Glutamatergic neuron (in vitro differentiated cells): ENCODE measurements at regions not wholly inside any gene's neighbourhood (a gene's known extent, or its start where the extent isn't known, plus 50 kb on each side); places are given as distances from the start of the nearest gene placed in this dataset.
"Not testable (repeated sequence)": the region's sequence is repeated elsewhere in the genome, so short reads cannot be mapped to it uniquely, and the experiment has no call there.

Experiments
- DNase-seq: peaks from one replicate; pipeline ENCODE4 v3.0.0; 2022
- H3K27ac Mint-ChIP-seq: one replicate; pipeline ENCODE4 v1.8.0; 2020; ENCODE audit warnings: mild to moderate bottlenecking, mixed read lengths, inconsistent platforms; ENCODE audit not compliant: unreplicated experiment
- H3K27me3 Mint-ChIP-seq: one replicate; pipeline ENCODE4 v1.8.0; 2020; ENCODE audit warnings: mild to moderate bottlenecking, moderate library complexity, mixed read lengths, inconsistent platforms; ENCODE audit not compliant: unreplicated experiment
- H3K36me3 Mint-ChIP-seq: one replicate; pipeline ENCODE4 v1.8.0; 2020; ENCODE audit warnings: mild to moderate bottlenecking, mixed read lengths, inconsistent platforms; ENCODE audit not compliant: unreplicated experiment
- H3K4me1 Mint-ChIP-seq: one replicate; pipeline ENCODE4 v1.8.0; 2020; ENCODE audit warnings: mild to moderate bottlenecking, low read depth, mixed read lengths, inconsistent platforms; ENCODE audit not compliant: unreplicated experiment
- H3K4me3 Mint-ChIP-seq: one replicate; pipeline ENCODE4 v1.8.0; 2020; ENCODE audit warnings: mild to moderate bottlenecking, mixed read lengths, inconsistent platforms; ENCODE audit not compliant: unreplicated experiment
- H3K9me3 Mint-ChIP-seq: one replicate; pipeline ENCODE4 v1.8.0; 2020; ENCODE audit warnings: mild to moderate bottlenecking, moderate library complexity, mixed read lengths, inconsistent platforms; ENCODE audit not compliant: unreplicated experiment
- TF ChIP-seq, protein P1 (sequence below): fragments of 200-600 bp; sonication (generic); IDR thresholded peaks from one replicate; pipeline ENCODE4 v1.5.0; 2021; ENCODE audit not compliant: partially characterized antibody, unreplicated experiment

DNA sequence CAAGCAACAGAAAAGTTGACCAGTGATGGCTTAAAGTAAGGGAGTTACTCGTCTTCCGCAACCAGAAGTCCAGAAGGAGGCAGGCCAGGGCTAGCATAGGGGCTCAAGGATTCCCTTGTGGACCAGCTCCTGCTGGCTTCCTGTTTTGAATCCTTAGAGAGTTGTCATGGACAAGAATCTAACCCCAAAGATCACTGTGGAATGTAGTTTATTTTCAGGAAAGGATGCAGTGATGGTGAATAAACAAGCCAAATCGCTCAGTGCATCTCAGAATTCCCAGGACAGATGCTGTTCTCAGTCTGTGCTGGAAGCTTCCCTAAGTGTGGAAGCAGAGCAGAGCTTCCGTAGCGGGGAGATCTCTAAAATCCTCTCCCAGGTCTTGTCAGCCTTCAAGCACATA is 311.3 kb downstream of the C12orf75 start:
- Mint-ChIP-seq H3K36me3 (peaks cover 18% of the 10 kb centered on the region), H3K27me3 (no peaks in the 10 kb centered on the region), H3K4me3 (no peak overlapping the region), H3K9me3 (peaks cover 8% of the 10 kb centered on the region), H3K27ac (no peak overlapping the region), H3K4me1 (no peaks in the 10 kb centered on the region)
- TF ChIP-seq, protein P1, sequence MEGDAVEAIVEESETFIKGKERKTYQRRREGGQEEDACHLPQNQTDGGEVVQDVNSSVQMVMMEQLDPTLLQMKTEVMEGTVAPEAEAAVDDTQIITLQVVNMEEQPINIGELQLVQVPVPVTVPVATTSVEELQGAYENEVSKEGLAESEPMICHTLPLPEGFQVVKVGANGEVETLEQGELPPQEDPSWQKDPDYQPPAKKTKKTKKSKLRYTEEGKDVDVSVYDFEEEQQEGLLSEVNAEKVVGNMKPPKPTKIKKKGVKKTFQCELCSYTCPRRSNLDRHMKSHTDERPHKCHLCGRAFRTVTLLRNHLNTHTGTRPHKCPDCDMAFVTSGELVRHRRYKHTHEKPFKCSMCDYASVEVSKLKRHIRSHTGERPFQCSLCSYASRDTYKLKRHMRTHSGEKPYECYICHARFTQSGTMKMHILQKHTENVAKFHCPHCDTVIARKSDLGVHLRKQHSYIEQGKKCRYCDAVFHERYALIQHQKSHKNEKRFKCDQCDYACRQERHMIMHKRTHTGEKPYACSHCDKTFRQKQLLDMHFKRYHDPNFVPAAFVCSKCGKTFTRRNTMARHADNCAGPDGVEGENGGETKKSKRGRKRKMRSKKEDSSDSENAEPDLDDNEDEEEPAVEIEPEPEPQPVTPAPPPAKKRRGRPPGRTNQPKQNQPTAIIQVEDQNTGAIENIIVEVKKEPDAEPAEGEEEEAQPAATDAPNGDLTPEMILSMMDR: no peak
- no peak for DNase-seq

DNA sequence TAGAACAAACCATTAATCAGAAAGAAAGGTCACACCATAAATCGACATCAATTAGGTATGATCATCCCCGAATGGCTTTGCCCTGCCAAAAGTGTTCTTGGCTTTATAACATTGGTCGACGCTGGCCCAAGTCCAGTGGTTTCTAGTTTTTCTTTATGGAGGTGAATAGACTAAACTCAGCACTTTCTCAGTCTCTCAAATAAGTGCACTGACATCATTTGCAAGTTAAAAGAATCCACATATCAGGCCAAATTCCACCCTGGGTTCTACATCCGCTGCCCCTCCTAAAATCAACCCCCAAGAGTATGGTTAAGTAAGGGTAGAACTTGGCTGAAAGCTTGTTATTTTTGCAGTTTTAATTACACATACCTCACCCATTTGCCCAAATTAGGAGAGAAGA is 314.3 kb downstream of the C12orf75 start:
- Mint-ChIP-seq H3K4me1 (no peaks in the 10 kb centered on the region), H3K36me3 (no peaks in the 10 kb centered on the region), H3K27ac (no peak overlapping the region)

DNA sequence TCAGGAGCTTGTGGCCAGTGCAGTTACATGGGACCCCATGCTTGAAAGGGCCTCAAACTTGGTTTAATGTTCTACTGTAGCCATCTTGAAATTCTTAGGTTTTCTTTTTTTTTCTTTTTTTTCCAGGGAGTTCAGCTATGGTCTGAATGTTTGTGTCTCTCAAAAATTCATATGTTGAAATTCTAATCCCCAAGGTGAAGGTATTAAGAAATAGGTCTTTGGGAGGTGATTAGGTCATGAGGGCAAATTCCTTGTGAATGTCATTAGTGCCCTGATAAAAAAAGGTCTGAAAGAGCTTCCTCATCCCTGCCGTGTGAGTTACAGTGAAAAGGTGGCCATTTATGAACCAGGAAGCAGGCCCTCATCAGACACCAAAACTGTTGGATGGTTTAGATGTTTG is 324.1 kb downstream of the C12orf75 start:
- Mint-ChIP-seq H3K27me3 (no peaks in the 10 kb centered on the region), H3K9me3 (peaks cover 2% of the 10 kb centered on the region), H3K36me3 (peaks cover 5% of the 10 kb centered on the region), H3K4me1 (no peaks in the 10 kb centered on the region), H3K27ac (no peak overlapping the region), H3K4me3 (no peak overlapping the region)
- DNase-seq: no peak
- TF ChIP-seq, protein P1: no peak

More for the DNA sequence above, 314.3 kb downstream of the C12orf75 start:
- H3K9me3 Mint-ChIP-seq: peaks cover 3% of the 10 kb centered on the region
- TF ChIP-seq, protein P1: no peak
- peaks cover 2% of the 10 kb centered on the region for H3K27me3 Mint-ChIP-seq
- no peak for DNase-seq
- H3K4me3 Mint-ChIP-seq: no peak overlapping the region

DNA sequence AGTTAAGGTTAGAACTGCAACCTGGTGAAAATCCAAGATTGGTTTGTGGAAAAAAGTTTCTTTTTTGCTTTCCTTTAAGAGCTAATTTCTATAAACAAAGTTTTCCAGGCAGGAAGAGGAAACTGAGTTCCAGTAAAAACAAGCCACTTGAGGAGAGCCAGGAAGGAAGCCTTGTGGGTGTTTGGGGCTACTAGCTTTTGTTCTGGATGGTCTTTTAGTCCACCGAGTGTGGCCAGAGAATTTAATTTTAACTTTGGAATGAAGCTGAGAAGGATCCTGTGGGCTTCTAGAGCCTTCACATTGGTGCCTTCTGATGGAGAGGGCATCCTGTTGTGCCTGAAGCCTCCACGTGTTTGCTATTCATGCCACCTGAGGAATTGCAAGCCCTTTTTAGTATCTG is 327.9 kb downstream of the C12orf75 start:
- Mint-ChIP-seq H3K9me3 (no peaks in the 10 kb centered on the region), H3K27me3 (no peaks in the 10 kb centered on the region), H3K4me3 (no peak overlapping the region)

DNA sequence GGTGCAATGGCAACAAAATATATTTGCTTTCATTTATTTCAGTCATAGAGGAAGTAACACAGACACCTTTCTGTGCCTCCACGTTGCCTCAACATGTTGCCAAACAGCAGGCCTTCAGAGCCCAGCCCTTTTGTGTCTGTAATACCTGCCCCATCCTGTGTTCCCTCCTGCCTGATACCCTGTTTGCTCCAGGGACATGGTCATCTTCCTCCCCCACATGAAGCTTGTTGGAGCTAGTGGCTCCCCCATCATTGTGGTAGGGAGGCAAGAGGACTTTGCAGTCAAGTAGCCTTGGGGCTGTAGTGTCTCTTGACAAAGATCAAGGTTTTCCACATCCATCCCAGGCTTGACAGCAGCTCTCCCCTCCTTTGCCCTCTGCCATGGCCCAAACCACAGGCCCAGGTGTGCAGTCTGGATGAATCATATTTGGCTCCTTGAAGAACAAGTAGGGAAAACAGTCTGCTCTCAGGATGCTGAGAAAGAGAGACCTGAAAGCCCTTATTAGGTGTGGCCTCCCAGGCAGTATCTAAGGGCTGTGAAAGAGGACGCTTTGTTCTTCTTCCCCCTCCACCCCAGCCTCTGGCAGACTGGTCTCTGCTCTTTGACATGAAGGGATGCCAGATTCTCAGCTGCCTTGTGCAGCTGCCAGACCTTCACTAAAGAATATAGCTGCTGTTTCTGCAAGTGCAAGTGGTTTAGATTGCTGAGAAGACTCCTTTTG is 329.0 kb downstream of the C12orf75 start:
- H3K27ac Mint-ChIP-seq: no peak overlapping the region
- H3K27me3 Mint-ChIP-seq: no peaks in the 10 kb centered on the region
- H3K4me3 Mint-ChIP-seq: no peak overlapping the region
- no peaks in the 10 kb centered on the region for H3K36me3 Mint-ChIP-seq
- no peak for DNase-seq
- TF ChIP-seq, protein P1: no peak
- no peaks in the 10 kb centered on the region for H3K4me1 Mint-ChIP-seq
- H3K9me3 Mint-ChIP-seq: no peaks in the 10 kb centered on the region

More for the DNA sequence above, 327.9 kb downstream of the C12orf75 start:
- H3K27ac Mint-ChIP-seq: no peak overlapping the region
- DNase-seq: no peak
- TF ChIP-seq, protein P1: no peak
- no peaks in the 10 kb centered on the region for H3K36me3 Mint-ChIP-seq
- no peaks in the 10 kb centered on the region for H3K4me1 Mint-ChIP-seq

DNA sequence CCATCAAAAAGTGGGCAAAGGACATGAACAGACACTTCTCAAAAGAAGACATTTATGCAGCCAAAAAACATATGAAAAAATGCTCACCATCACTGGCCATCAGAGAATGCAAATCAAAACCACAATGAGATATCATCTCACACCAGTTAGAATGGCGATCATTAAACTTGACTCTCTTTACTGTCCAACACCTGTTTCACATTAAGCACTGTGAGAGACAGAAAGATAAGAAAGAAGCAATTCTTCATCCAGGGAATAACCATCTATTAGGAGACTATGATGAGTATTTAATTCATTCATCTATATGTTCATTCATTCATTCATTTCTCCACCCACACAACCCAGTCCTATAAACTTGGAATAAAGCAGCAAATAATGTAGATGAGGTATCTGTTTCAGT is 334.3 kb downstream of the C12orf75 start:
- not testable (repeated sequence) for DNase-seq, H3K4me3 Mint-ChIP-seq, H3K27me3 Mint-ChIP-seq, H3K27ac Mint-ChIP-seq, H3K4me1 Mint-ChIP-seq, H3K36me3 Mint-ChIP-seq, H3K9me3 Mint-ChIP-seq
